DOHH2 (cell line): ENCODE measurements at regions not wholly inside any gene's neighbourhood (a gene's known extent, or its start where the extent isn't known, plus 50 kb on each side); places are given as distances from the start of the nearest gene placed in this dataset.

Experiments used
- H3F3A ChIP-seq: fragments of 200-600 bp; sonication (generic), shearing (Covaris generic); 2 replicates; pipeline ENCODE4 v1.6.0; 2016; ENCODE audit warnings: antibody characterized with exemption, mild to moderate bottlenecking; ENCODE audit not compliant: control insufficient read depth, insufficient read depth
- H3K27ac ChIP-seq: fragments of 200-600 bp; sonication (generic); 2 replicates; pipeline ENCODE4 v1.5.1; 2014; ENCODE audit warnings: low read depth, mild to moderate bottlenecking, low read length, moderate library complexity
- H3K27me3 ChIP-seq: fragments of 200-600 bp; sonication (generic); 2 replicates; pipeline ENCODE4 v1.6.1; 2014; ENCODE audit warnings: mild to moderate bottlenecking, low read length, mixed read lengths; ENCODE audit not compliant: control insufficient read depth
- H3K36me3 ChIP-seq: fragments of 200-600 bp; sonication (generic); 2 replicates; pipeline ENCODE4 v1.6.1; 2014; ENCODE audit warnings: mild to moderate bottlenecking, low read length, moderate library complexity, mixed read lengths; ENCODE audit not compliant: control insufficient read depth
- H3K4me1 ChIP-seq: fragments of 200-600 bp; sonication (generic); 2 replicates; pipeline ENCODE4 v1.6.1; 2014; ENCODE audit warnings: mild to moderate bottlenecking, low read length, mixed read lengths; ENCODE audit not compliant: control insufficient read depth
- H3K4me2 ChIP-seq: fragments of 200-600 bp; sonication (generic); 2 replicates; pipeline ENCODE4 v1.6.0; 2014; ENCODE audit warnings: mild to moderate bottlenecking, low read length, moderate library complexity
- H3K4me3 ChIP-seq: fragments of 200-600 bp; sonication (generic); 2 replicates; pipeline ENCODE4 v1.5.1; 2014; ENCODE audit warnings: mild to moderate bottlenecking, low read length, mixed read lengths
- H3K79me2 ChIP-seq: fragments of 200-600 bp; sonication (generic); 2 replicates; pipeline ENCODE4 v1.6.1; 2014; ENCODE audit warnings: mild to moderate bottlenecking, low read length, mixed read lengths; ENCODE audit not compliant: control insufficient read depth
- H3K9me2 ChIP-seq: fragments of 200-600 bp; sonication (generic); replicated peaks from 2 replicates; pipeline ENCODE4 v1.6.1; 2014; ENCODE audit warnings: mild to moderate bottlenecking, low read length, mixed read lengths; ENCODE audit not compliant: control insufficient read depth
- H3K9me3 ChIP-seq: fragments of 200-600 bp; sonication (generic); 2 replicates; pipeline ENCODE4 v1.6.1; 2014; ENCODE audit warnings: antibody characterized with exemption, low read length, mixed read lengths; ENCODE audit not compliant: control insufficient read depth, insufficient read depth
- H4K20me1 ChIP-seq: fragments of 200-600 bp; sonication (generic); 2 replicates; pipeline ENCODE4 v1.6.0; 2014; ENCODE audit warnings: low read depth, mild to moderate bottlenecking, antibody characterized with exemption, low read length, moderate library complexity; ENCODE audit not compliant: control insufficient read depth, insufficient read depth
- EZH2phosphoT487 ChIP-seq: fragments of 200-600 bp; sonication (generic); IDR thresholded peaks from 2 replicates; pipeline ENCODE4 v1.6.1; 2017; ENCODE audit warnings: borderline replicate concordance, mild to moderate bottlenecking, antibody characterized with exemption, low read length, moderate library complexity, mixed read lengths
- TF ChIP-seq, protein P1 (sequence below): fragments of 200-600 bp; sonication (generic); IDR thresholded peaks from one replicate; pipeline ENCODE4 v1.5.1; 2014; ENCODE audit warnings: antibody characterized with exemption, mild to moderate bottlenecking, low read depth, low read length; ENCODE audit not compliant: poor library complexity, severe bottlenecking

DNA sequence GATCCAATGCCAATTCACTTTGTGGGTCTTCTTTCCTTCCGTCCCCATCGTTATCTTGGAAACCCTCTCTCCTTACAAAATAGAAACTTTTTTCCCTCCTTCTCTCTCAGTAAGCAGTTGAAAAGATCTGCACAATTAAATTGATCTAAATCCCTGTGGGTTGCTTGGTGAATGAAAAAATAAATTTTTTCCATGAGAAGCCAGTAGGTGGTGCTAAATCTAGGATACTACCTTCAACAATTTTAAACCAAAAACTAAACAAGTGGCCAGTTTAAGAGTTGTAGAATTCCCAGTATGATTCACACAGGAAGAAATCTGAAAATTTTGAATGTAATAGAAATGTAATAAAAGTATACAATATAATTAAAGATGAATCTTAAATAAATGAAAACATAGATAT, 990.3 kb upstream of the ZNF722 start:
- Histone ChIP-seq H3F3A (no peaks in the 10 kb centered on the region), H3K4me3 (no peak overlapping the region), H3K27ac (no peak overlapping the region), H3K27me3 (no peaks in the 10 kb centered on the region), H3K79me2 (no peaks in the 10 kb centered on the region), H3K9me3 (peaks cover 7% of the 10 kb centered on the region; the same call in 1 of the 2 replicates), H3K36me3 (no peaks in the 10 kb centered on the region), H4K20me1 (no peaks in the 10 kb centered on the region), H3K4me2 (no peak overlapping the region), H3K4me1 (no peaks in the 10 kb centered on the region), H3K9me2 (no peaks in the 10 kb centered on the region)
- TF ChIP-seq, protein P1, sequence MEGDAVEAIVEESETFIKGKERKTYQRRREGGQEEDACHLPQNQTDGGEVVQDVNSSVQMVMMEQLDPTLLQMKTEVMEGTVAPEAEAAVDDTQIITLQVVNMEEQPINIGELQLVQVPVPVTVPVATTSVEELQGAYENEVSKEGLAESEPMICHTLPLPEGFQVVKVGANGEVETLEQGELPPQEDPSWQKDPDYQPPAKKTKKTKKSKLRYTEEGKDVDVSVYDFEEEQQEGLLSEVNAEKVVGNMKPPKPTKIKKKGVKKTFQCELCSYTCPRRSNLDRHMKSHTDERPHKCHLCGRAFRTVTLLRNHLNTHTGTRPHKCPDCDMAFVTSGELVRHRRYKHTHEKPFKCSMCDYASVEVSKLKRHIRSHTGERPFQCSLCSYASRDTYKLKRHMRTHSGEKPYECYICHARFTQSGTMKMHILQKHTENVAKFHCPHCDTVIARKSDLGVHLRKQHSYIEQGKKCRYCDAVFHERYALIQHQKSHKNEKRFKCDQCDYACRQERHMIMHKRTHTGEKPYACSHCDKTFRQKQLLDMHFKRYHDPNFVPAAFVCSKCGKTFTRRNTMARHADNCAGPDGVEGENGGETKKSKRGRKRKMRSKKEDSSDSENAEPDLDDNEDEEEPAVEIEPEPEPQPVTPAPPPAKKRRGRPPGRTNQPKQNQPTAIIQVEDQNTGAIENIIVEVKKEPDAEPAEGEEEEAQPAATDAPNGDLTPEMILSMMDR = peak; percentile 57
- TF ChIP-seq EZH2phosphoT487 = no peak

DNA sequence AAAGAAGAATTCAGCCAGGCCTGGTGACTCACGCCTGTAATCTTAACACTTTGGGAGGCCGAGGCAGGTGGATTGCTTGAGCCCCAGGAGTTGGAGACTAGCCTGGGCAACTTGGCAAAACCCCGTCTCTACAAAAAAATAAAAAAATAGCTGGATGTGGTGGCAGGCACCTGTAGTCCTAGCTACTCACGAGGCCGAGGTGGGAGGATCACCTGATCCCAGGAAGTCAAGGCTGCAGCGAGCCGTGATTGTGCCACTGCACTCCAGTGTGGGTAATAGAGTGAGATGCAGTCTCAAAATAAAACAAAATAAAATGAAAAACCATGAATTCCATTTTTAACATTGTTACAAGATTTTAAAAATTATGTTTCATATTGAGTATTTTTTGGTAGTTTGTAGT, 988.9 kb upstream of the ZNF722 start:
- Histone ChIP-seq H3K79me2 (no peaks in the 10 kb centered on the region), H3K9me3 (peaks cover 10% of the 10 kb centered on the region; the same call in 1 of the 2 replicates), H3K4me2 (no peak overlapping the region), H3K4me1 (no peaks in the 10 kb centered on the region), H3F3A (no peaks in the 10 kb centered on the region), H3K4me3 (no peak overlapping the region), H4K20me1 (no peaks in the 10 kb centered on the region), H3K9me2 (no peaks in the 10 kb centered on the region), H3K36me3 (no peaks in the 10 kb centered on the region), H3K27me3 (no peaks in the 10 kb centered on the region), H3K27ac (no peak overlapping the region)
- TF ChIP-seq, protein P1 = no peak
- TF ChIP-seq EZH2phosphoT487 = no peak

- H3K9me3 ChIP-seq = peaks cover 6% of the 10 kb centered on the region; the same call in 1 of the 2 replicates
- H3K79me2 ChIP-seq = no peaks in the 10 kb centered on the region
- H3K9me2 ChIP-seq = no peaks in the 10 kb centered on the region
- H3K4me2 ChIP-seq = no peak overlapping the region
- H3K27me3 ChIP-seq = no peaks in the 10 kb centered on the region
- no peaks in the 10 kb centered on the region for H4K20me1 ChIP-seq
- H3K4me1 ChIP-seq = no peaks in the 10 kb centered on the region
- no peaks in the 10 kb centered on the region for H3K36me3 ChIP-seq
- no peak overlapping the region for H3K27ac ChIP-seq
- H3K4me3 ChIP-seq = no peak overlapping the region
- H3F3A ChIP-seq = no peaks in the 10 kb centered on the region
- no peak for TF ChIP-seq EZH2phosphoT487
- TF ChIP-seq, protein P1 = no peak
Measured at GRCh38 chr7:63012633-63013183, 985.9 kb upstream of the ZNF722 start.
